HG03097 (cell line): ENCODE measurements at regions not wholly inside any gene's neighbourhood (a gene's known extent, or its start where the extent isn't known, plus 50 kb on each side); places are given as distances from the start of the nearest gene placed in this dataset.
"Not testable (repeated sequence)": the region's sequence is repeated elsewhere in the genome, so short reads cannot be mapped to it uniquely, and the experiment has no call there.

ENCODE experiments used
- ATAC-seq: cut with Tn5 transposase; IDR thresholded peaks from one replicate; pipeline ENCODE4 v1.9.1; 2021; ENCODE audit not compliant: unreplicated experiment, low FRiP score

- ATAC-seq = no peak
These were observed 96.1 kb upstream of the XYLT1 start for GRCh38 chr16:17566656-17567450.

GRCh38 chr16:17566075-17566474 is 95.3 kb upstream of the XYLT1 start:
- ATAC-seq = no peak

GRCh38 chr16:17565605-17566004 is 94.8 kb upstream of the XYLT1 start:
- ATAC-seq = no peak

GRCh38 chr16:17564856-17565255 is 94.1 kb upstream of the XYLT1 start:
- no peak for ATAC-seq

GRCh38 chr16:17563323-17564091 is 92.7 kb upstream of the XYLT1 start:
- ATAC-seq = no peak

- no peak for ATAC-seq
These were observed 90.3 kb upstream of the XYLT1 start for GRCh38 chr16:17561056-17561455.

GRCh38 chr16:17560548-17560947 is 89.8 kb upstream of the XYLT1 start:
- ATAC-seq = no peak

- no peak for ATAC-seq
These were observed 88.6 kb upstream of the XYLT1 start for GRCh38 chr16:17559394-17559793.

GRCh38 chr16:17557949-17558348 is 87.2 kb upstream of the XYLT1 start:
- ATAC-seq = no peak

GRCh38 chr16:17557480-17557879 is 86.7 kb upstream of the XYLT1 start:
- ATAC-seq = no peak

- ATAC-seq = no peak
These were observed 85.7 kb upstream of the XYLT1 start for GRCh38 chr16:17556276-17557052.

- no peak for ATAC-seq
These were observed 84.4 kb upstream of the XYLT1 start for GRCh38 chr16:17555176-17555575.

GRCh38 chr16:17552351-17552750 is 81.6 kb upstream of the XYLT1 start:
- ATAC-seq = no peak

- ATAC-seq = not testable (repeated sequence)
These were observed 80.9 kb upstream of the XYLT1 start for GRCh38 chr16:17551682-17552081.

GRCh38 chr16:17548825-17549224 is 78.1 kb upstream of the XYLT1 start:
- ATAC-seq = no peak

- no peak for ATAC-seq
These were observed 74.0 kb upstream of the XYLT1 start for GRCh38 chr16:17544785-17545184.

GRCh38 chr16:17544304-17544703 is 73.5 kb upstream of the XYLT1 start:
- no peak for ATAC-seq

GRCh38 chr16:17543073-17543472 is 72.3 kb upstream of the XYLT1 start:
- no peak for ATAC-seq

GRCh38 chr16:17541324-17541723 is 70.6 kb upstream of the XYLT1 start:
- ATAC-seq = no peak

- no peak for ATAC-seq
These were observed 68.2 kb upstream of the XYLT1 start for GRCh38 chr16:17538927-17539326.

- no peak for ATAC-seq
These were observed 61.7 kb upstream of the XYLT1 start for GRCh38 chr16:17532338-17532995.
